ENCODE measurements at regions not wholly inside any gene's neighbourhood (a gene's known extent, or its start where the extent isn't known, plus 50 kb on each side); places are given as distances from the start of the nearest gene placed in this dataset.

DNA sequence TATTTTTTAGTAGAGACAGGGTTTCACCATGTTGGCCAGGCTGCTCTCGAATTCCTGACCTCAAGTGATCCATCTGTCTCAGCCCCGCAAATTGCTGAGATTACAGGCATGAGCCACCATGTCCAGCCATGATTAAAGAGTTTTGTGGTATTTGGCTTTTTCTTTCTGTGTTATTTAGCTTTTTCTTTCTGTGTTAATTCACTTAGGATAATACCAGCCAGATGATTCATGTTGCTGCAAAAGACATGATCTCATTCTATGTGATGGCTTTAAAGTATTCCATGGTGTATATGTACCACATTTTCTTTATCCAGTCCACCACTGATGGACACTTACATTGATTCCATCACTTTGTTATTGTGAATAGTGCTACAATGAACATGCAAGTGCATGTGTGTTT, 1135.2 kb downstream of the AMY1C start:
- TF ChIP-seq, protein P1, sequence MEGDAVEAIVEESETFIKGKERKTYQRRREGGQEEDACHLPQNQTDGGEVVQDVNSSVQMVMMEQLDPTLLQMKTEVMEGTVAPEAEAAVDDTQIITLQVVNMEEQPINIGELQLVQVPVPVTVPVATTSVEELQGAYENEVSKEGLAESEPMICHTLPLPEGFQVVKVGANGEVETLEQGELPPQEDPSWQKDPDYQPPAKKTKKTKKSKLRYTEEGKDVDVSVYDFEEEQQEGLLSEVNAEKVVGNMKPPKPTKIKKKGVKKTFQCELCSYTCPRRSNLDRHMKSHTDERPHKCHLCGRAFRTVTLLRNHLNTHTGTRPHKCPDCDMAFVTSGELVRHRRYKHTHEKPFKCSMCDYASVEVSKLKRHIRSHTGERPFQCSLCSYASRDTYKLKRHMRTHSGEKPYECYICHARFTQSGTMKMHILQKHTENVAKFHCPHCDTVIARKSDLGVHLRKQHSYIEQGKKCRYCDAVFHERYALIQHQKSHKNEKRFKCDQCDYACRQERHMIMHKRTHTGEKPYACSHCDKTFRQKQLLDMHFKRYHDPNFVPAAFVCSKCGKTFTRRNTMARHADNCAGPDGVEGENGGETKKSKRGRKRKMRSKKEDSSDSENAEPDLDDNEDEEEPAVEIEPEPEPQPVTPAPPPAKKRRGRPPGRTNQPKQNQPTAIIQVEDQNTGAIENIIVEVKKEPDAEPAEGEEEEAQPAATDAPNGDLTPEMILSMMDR (IDR thresholded peaks at IDR 0.05): no peak
- no peak for TF ChIP-seq POLR2A (IDR thresholded peaks at IDR 0.05)
